Right ventricle myocardium inferior (tissue), 1 donor: ENCODE measurements at regions not wholly inside any gene's neighbourhood (a gene's known extent, or its start where the extent isn't known, plus 50 kb on each side); places are given as distances from the start of the nearest gene placed in this dataset.

Experiments
- ATAC-seq: fragments of 200-7000 bp; cut with Tn5 transposase; one replicate; pipeline ENCODE4 v1.9.1; 2020; ENCODE audit warnings: mild to moderate bottlenecking, moderate library complexity
- DNase-seq: peaks from one replicate; pipeline ENCODE4 v3.0.0; 2021; ENCODE audit errors: missing footprints
- intact Hi-C: fragments of 100-400 bp; cut with DNase I; formaldehyde crosslinking; loops from one replicate; pipeline ENCODE4 v1.11.0; 2022
- donor health status: DM: no; HTN: yes; CAD: no; lungs with severe emphysema.

- intact Hi-C loops: no loop called here
- ATAC-seq: no peak
Observed at GRCh38 chr3:64303881-64304280, 78.6 kb upstream of the PRICKLE2 start.

GRCh38 chr3:64303401-64303800 is 78.1 kb upstream of the PRICKLE2 start:
- intact Hi-C loops: no loop called here
- no peak for DNase-seq
- ATAC-seq: no peak

More at GRCh38 chr3:64303881-64304280, 78.6 kb upstream of the PRICKLE2 start:
- DNase-seq: no peak

- no peak for ATAC-seq
- intact Hi-C loops: no loop called here
- DNase-seq: no peak
Observed at GRCh38 chr3:64301476-64301875, 76.2 kb upstream of the PRICKLE2 start.

DNA sequence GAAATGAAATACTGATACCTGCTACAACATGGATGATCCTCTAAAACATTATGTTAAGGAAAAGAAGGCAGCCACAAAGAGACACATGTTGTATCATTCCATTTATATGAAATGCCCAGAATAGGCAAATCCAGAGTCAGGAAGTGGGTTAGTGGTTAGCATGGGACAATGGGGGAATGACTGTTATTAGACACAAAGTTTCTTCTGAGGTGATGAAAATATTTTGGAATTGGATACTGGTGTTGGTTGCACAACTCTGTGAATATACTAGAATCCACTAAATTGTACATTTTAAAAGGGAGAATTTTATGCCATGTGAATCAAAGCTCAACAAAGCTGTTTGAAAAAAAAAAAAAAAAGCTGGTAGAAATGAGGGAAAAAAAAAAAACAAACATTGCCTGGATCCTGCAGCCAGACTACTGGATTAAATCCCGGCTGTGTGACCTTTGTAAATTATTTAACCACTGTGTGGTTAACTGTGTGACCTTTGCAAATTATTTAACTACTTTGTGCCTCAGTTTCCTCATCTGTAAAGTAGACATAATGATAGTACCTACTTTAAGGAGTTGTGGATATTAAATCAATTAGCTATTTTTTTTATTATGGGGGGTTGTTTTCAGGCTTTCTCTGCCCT is 75.6 kb upstream of the PRICKLE2 start:
- intact Hi-C loops: no loop called here
- ATAC-seq: peak; percentile 89
- no peak for DNase-seq

GRCh38 chr3:64299206-64299605 is 73.9 kb upstream of the PRICKLE2 start:
- no peak for ATAC-seq
- intact Hi-C loops: no loop called here
- DNase-seq: no peak

DNA sequence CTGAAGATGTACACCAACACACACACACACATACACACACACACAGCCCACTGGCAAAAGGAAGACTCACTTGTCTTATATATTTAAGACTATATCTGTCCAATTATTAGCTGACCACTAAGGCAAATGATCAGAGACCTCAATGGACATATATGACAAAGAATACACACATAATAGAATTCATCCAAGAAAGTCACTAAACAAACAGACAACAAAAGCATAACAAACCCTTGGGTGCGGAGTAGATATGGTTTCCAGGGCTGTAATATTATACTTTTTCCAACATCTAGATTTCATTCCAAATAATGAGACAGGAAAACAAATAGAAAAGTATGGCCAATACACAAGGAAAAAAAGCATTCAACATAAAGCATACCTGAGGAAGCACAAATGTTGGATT is 72.3 kb upstream of the PRICKLE2 start:
- intact Hi-C loops: no loop called here
- no peak for ATAC-seq
- DNase-seq: no peak

DNA sequence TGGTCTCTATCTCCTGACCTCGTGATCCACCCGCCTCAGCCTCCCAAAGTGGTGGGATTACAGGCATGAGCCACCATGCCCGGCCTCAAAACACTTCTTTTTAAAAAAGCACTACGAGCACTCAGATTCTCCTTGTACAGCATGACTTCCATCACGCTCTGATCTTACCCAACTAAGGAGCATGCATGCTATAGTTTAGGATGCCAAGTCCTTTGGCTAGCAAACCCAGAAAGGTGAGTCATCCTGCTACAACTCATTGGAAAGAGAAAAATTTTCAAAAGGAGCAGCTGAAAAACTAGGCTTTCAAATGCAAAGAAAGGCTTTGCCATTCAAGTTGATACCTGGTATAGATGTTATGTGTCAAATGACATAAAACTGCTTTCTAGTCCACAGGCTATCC is 70.3 kb upstream of the PRICKLE2 start:
- intact Hi-C loops: no loop called here
- ATAC-seq (no peak), DNase-seq (no peak)

GRCh38 chr3:64294771-64295170 is 69.5 kb upstream of the PRICKLE2 start:
- intact Hi-C loops: no loop called here
- ATAC-seq: no peak

DNA sequence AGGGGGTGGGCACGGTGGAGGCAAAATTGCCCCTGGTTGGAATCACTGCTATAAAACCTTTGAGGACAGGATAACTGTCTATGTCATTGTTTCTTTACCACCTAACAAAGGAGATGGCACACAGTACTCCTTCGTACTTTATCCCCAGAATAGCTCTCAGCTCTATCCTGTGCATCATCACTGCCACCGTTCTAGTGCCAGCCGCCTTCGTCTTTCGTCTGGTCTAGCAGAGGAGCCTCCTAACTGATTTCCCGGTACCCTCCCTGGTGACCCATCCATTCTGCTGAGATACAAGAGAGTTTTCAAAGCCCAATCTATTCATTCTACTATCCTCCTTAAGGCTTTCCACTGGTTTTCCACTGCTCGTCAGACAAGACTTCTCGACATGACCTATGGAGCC is 67.9 kb upstream of the PRICKLE2 start:
- ATAC-seq (no peak), DNase-seq (no peak)
- intact Hi-C loops: no loop called here

More at GRCh38 chr3:64294771-64295170, 69.5 kb upstream of the PRICKLE2 start:
- DNase-seq: no peak

GRCh38 chr3:64291956-64292355 is 66.7 kb upstream of the PRICKLE2 start:
- intact Hi-C loops: no loop called here
- no peak for DNase-seq
- ATAC-seq: peak; percentile 93

GRCh38 chr3:64291345-64291744 is 66.1 kb upstream of the PRICKLE2 start:
- ATAC-seq (peak; percentile 78), DNase-seq (no peak)
- intact Hi-C loops: no loop called here

DNA sequence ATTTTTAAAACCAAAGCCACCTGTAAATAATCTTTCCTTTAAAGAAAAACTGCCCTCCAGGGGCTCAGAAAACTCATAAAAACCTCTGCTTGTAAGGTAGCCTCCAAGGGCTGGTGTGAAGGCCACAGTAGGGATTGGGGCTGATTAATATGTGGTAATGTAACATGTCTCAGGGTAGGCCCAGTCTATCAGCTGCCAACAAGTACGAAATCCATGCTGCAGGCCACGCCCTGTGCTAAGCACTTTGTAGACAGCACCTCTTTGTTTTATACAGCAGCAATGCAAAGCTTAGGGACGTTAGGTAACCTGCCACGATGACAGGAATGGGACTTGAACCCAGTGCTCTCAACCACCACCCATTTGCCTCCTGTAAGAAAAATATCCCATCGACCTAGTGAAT is 65.6 kb upstream of the PRICKLE2 start:
- no peak for ATAC-seq

DNA sequence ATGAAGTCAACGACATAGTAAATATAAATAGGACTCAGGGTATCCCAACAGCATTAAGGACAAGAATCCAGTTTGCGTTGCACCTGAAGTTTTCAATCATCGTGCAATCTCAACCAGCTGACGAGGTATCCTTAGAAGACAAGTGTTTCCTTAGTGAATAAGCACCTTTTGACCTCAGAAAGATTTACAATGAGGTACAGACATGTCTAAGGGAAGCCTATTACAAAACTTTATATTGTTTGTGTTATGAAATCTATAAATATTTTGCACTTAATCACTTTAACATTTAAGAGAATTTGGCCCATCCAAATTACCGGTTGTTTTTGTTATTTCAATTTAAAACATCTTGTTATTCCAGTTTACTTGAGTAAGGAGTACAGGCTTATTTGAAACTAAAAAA is 64.9 kb upstream of the PRICKLE2 start:
- intact Hi-C loops: no loop called here
- ATAC-seq (no peak), DNase-seq (no peak)

More for the DNA sequence above, 65.6 kb upstream of the PRICKLE2 start:
- no peak for DNase-seq
- intact Hi-C loops: no loop called here

DNA sequence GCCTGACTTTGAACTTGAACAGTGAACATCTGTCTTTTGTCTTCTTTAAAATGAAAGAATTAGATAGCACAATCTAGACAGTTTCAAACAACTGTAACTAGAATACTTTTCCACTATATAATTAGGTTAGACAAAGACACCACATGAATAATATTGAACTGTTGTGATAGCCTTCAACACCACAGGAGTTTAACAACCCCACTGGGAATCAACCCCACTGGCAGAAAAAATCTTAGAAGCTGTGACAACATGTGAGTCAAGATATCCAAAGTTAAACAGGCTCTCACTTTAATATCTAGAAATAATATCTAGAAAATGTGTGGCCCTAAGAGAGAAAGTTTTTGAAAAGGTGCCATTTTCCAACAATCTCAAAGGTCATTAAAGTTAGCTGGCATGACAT is 64.4 kb upstream of the PRICKLE2 start:
- intact Hi-C loops: no loop called here
- DNase-seq (no peak), ATAC-seq (no peak)

GRCh38 chr3:64278625-64279024 is 53.4 kb upstream of the PRICKLE2 start:
- intact Hi-C loops: no loop called here
- DNase-seq: no peak
- no peak for ATAC-seq

- ATAC-seq (no peak), DNase-seq (no peak)
- intact Hi-C loops: no loop called here
Observed at GRCh38 chr3:64276131-64276530, 50.9 kb upstream of the PRICKLE2 start.
